Suppressor macrophage (primary cell): ENCODE measurements at regions not wholly inside any gene's neighbourhood (a gene's known extent, or its start where the extent isn't known, plus 50 kb on each side); places are given as distances from the start of the nearest gene placed in this dataset.
A peak's percentile ranks its signal among the peaks of the same experiment; 100 is the strongest.

Source experiments
- DNase-seq, 4 experiments: peaks; one replicate each; pipeline ENCODE4 v3.0.0-alpha.2; 2020 to 2022

DNA sequence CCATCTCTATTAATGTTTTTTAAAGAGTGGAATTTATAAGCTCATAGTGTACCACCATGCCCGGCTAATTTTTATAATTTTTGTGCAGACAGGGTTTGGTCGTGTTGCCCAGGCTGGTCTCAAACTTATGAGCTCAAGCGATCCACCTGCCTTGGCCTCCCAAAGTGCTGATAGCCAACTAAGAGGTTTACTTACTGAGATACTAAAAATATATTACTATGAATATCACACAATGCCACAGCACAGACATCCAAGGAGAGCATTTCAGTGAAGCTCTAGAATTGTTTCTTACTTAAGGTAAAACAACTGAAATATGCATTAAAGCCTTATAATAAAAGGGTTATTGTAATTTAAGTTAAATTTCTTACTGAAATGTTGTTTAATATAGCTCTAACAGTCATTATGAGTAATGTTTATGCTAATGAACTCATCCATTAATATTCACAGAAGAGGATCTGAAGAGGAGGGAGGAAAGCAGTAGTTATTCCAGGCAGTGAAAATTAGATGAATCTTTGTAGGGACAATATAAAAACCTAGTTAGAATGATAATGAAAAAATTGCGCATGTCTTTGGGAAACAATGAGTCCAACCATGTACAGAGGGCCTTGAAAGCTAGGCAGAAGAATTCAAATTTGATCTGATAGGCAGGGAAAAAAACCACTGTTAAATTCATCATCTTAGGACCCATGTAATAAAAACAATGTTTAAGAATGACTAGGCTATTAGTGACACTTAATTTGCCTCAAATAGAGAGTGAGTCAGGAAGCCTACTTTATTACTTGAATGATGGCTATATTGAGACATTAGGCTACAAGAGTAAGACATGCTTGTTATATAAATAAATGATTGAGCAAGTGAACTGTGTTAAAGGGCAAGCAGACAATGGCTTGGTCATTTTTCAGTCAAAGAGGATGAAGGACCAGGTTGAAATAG is 99.2 kb downstream of the SLC41A2 start:
- peak in 1 of 4 experiments; percentile 5 for DNase-seq

GRCh38 chr12:104856531-104856930 is 101.6 kb downstream of the SLC41A2 start:
- DNase-seq: no peak

DNA sequence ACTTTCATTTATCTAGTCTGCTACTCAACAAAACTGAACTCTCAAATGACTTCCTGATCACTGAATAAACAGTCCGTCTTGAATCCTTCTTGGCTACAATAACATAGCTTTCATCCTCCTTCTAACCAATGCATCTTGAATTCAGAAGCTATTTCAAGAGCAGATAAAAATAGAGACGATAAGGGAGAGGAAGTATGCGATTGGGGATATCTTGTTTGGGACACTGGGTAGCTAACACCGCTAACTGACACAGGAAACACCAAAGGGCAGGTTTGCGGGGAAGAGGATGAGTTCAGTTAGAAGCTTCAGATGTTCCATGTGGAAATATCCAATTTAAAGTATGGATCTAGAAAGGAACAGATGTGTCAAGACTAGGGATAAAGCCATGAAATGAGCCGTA is 102.5 kb downstream of the SLC41A2 start:
- DNase-seq: no peak

DNA sequence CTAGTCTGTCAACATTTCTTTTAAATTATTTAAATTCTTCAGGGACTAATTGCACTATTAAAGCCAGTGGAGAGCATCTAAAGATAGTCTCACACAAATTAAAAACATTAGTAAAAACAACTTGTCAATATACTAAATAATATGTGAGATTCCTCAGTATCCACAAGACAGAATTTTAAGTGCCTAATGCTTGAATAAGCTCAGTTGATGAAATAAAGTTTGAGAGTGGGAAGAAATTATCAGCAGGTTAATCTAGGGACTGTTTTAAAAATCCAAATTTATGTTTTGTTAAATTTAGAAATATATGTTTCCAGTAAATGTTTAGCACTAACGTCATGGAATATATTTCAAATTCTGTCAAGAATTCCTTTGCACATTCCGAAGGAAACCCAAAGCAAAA is 105.2 kb downstream of the SLC41A2 start:
- DNase-seq: no peak

- no peak for DNase-seq
These were observed 106.0 kb downstream of the SLC41A2 start for GRCh38 chr12:104852102-104852501.

DNA sequence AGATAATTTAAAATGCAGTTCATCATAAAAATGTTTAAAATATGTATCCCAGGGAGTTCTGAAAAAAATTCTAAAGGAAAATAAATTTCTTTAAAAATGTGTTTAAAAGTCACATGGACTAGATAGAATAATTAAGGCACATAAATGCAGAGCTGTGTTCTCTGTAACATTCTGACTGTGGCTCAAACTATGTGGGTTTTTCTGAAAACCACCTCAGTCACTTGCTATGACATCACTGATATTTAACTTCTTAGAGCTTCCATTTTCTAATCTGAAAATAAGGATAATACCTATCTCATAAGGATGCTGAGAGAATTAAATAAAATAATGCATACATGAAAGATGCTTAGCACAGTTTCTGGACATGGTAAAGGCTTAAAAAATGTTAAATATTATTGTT is 107.3 kb downstream of the SLC41A2 start:
- DNase-seq: no peak

- no peak for DNase-seq
These were observed 111.9 kb downstream of the SLC41A2 start for GRCh38 chr12:104846056-104846767.

DNA sequence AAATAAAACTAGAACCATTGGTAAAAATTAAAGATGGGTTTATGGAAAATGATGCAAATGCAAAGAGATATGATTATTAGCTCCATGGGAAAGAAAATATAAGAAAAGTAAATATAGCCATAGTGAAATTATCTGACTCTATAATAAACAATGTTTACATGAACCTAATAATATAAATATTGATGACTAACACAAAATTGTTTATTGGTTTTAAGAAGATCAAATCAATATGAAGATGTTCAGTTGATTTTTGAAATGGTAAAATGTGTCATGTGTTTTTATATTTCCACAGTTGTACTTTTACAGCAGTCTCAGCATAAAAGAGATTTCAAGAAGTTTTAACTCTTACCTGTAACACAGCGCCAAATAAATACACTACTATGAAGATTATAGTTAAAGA is 114.0 kb downstream of the SLC41A2 start:
- no peak for DNase-seq

- no peak for DNase-seq
These were observed 117.8 kb downstream of the SLC41A2 start for GRCh38 chr12:104840262-104840661.

- no peak for DNase-seq
These were observed 122.8 kb downstream of the SLC41A2 start for GRCh38 chr12:104835317-104835716.

GRCh38 chr12:104834607-104835006 is 123.5 kb downstream of the SLC41A2 start:
- no peak for DNase-seq

- no peak for DNase-seq
These were observed 124.3 kb downstream of the SLC41A2 start for GRCh38 chr12:104833756-104834155.

- no peak for DNase-seq
These were observed 130.1 kb downstream of the SLC41A2 start for GRCh38 chr12:104828015-104828414.

GRCh38 chr12:104827587-104827986 is 130.5 kb downstream of the SLC41A2 start:
- DNase-seq: peak in 1 of 4 experiments; percentile 15

GRCh38 chr12:104825408-104825807 is 132.7 kb downstream of the SLC41A2 start:
- DNase-seq: peak in 3 of 4 experiments; percentile 10 to 48 (median 20)

- peak; percentile 29 to 76 (median 68) for DNase-seq
These were observed 134.1 kb downstream of the SLC41A2 start for GRCh38 chr12:104823985-104824461.

GRCh38 chr12:104822941-104823340 is 135.1 kb downstream of the SLC41A2 start:
- no peak for DNase-seq

GRCh38 chr12:104816845-104817503 is 141.1 kb downstream of the SLC41A2 start:
- no peak for DNase-seq

- DNase-seq: no peak
These were observed 142.2 kb downstream of the SLC41A2 start for GRCh38 chr12:104815935-104816334.

DNA sequence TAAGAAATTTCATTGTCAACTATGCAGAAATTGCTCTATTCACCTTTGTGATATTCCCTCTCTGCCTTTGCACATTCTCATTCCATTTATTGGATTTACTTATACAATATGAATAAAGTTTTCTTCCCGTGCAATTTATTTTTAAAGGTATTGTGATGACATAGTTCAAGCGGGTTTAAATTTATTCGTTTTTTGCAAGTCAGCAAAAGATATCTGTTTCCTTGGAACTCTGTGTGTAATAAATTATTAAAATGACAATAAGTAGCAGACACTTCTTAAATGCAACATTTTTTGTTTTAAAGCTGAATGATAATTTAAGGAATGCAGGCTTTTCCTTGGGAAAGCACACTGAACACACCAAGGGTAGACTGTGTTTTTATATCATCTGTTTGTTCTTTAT is 143.1 kb downstream of the SLC41A2 start:
- no peak for DNase-seq
